GM13977 (cell line): ENCODE measurements at regions not wholly inside any gene's neighbourhood (a gene's known extent, or its start where the extent isn't known, plus 50 kb on each side); places are given as distances from the start of the nearest gene placed in this dataset.

Experiments
- DNase-seq: peaks from one replicate; pipeline ENCODE4 v3.0.0; 2012; ENCODE audit warnings: low spot score
- in situ Hi-C: fragments of 300-500 bp; cut with MboI; formaldehyde crosslinking; loops from one replicate; pipeline ENCODE4 v1.12.0; 2022; ENCODE audit warnings: low sequenced_read_pairs, low pct_unique_long_range_greater_than_20kb, mixed read lengths, inconsistent platforms; ENCODE audit not compliant: unreplicated experiment
- TF ChIP-seq, protein P1 (sequence below): IDR thresholded peaks from 2 replicates; pipeline ENCODE4 v1.5.1; 2012; ENCODE audit warnings: mild to moderate bottlenecking, control low read depth; ENCODE audit not compliant: insufficient read depth; ENCODE audit errors: extremely low read depth, missing control alignments

DNA sequence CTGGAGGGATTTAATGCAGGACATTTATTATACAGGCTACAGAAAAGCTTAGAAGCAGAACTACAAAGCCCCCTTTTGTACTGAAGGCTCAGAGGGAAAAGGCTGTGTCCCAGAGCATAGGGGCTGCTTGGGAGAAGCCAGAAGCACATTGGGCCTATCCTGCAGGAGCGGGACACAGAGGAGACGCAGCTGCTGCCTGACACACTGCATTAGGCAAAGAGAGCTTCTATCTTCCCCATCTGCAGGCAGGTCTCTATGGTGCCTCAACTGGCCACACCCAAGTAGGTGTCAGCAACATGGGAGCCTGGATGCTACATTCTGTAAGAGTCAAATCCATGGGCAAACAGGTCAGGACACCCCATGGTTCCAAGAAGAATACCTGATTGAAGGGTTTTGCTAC lies 595.9 kb downstream of the AJAP1 start:
- no peak for DNase-seq
- in situ Hi-C loops = no loop called here
- TF ChIP-seq, protein P1, sequence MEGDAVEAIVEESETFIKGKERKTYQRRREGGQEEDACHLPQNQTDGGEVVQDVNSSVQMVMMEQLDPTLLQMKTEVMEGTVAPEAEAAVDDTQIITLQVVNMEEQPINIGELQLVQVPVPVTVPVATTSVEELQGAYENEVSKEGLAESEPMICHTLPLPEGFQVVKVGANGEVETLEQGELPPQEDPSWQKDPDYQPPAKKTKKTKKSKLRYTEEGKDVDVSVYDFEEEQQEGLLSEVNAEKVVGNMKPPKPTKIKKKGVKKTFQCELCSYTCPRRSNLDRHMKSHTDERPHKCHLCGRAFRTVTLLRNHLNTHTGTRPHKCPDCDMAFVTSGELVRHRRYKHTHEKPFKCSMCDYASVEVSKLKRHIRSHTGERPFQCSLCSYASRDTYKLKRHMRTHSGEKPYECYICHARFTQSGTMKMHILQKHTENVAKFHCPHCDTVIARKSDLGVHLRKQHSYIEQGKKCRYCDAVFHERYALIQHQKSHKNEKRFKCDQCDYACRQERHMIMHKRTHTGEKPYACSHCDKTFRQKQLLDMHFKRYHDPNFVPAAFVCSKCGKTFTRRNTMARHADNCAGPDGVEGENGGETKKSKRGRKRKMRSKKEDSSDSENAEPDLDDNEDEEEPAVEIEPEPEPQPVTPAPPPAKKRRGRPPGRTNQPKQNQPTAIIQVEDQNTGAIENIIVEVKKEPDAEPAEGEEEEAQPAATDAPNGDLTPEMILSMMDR = no peak

DNA sequence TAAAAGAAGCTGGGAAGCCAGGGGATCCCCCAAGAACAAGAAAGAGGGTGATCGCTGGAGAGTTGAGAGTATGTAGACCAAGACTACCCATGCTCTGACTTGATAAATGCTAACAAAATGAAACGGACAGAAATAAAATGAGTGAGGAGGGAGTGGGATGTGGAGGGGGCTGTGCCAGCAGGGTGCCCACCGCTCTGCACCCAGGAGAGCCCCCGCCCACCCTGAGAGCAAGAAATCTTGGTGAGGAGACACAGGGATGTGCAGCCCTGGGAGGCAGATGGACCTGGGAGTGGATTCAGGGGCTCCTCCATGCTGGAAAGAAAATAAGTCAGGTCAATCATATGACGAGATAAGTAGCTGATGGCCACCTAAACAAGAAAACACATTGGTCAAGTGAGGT lies 590.9 kb downstream of the AJAP1 start:
- TF ChIP-seq, protein P1 = no peak
- no peak for DNase-seq
- in situ Hi-C loops = no loop called here

DNA sequence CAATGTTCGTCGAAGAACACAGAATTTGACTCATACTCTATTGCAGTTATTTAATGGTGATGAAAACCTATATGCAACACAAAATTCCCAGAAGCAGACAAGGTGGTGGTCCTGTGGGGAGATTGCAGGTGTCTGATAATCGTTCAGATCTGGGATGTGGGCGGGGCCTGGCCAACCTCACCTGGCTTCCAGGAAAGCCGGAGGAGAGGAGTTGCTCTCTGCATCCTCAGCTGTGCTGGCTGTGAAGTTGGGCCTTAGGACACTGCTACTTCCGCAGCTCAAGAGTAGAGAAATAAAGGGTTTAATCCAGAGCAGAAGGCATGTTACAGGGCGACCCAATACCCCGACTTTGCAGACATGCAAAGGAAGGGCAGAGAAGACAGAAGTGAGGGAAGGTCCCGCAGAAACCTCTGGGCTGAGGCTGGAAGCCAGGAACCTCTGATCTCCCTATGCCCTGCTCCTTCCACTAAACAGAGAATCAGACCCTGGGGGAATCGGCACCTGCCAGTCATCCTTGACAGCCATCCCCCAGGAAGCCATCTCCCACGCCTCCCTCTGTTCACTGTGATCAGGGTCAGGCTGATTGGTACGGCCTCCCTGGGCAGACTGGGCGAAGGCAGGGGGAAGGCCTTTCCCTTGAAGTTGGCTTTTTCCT lies 590.3 kb downstream of the AJAP1 start:
- TF ChIP-seq, protein P1 = no peak
- in situ Hi-C loops = no loop called here
- no peak for DNase-seq

DNA sequence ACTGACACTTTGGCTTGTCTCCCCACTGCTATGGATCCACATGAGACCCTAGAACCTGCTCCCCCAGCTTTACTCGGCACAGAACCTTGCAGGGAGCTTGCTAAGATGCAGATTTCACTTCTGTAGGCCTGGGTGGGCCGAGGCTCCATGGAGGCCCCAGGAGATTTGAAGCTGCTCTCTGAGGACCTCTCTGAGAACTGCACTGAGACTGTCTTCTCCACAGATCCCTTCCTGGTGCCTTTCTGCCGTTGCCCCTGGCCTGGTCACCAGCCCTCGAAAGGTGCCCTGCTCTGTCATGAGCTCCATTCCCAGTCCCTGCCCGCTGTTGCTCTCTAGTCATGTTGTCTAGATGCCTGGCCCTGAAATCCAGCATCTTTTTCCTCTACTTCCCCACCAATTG lies 588.4 kb downstream of the AJAP1 start:
- TF ChIP-seq, protein P1 = no peak
- in situ Hi-C loops = no loop called here
- no peak for DNase-seq

DNA sequence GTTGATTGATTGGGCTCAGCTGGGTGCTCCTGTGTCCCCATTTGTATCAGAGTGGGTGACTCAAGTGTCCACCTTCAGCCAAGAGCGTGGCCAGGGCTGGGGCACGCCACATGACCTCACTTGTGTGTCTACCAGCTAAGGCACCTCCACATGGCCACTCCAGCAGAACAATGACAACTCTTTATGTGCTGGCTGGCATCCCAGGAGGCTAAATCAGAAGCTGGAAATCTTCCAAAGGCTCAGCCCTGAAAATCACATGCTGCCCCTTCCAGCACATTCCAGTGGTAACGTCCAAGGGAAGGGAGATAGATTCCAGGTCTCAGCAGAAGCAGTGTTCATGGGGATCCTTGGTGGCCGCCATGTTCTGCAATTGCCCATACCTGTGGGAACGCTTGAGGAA lies 585.5 kb downstream of the AJAP1 start:
- in situ Hi-C loops = no loop called here
- no peak for DNase-seq
- TF ChIP-seq, protein P1 = no peak

DNA sequence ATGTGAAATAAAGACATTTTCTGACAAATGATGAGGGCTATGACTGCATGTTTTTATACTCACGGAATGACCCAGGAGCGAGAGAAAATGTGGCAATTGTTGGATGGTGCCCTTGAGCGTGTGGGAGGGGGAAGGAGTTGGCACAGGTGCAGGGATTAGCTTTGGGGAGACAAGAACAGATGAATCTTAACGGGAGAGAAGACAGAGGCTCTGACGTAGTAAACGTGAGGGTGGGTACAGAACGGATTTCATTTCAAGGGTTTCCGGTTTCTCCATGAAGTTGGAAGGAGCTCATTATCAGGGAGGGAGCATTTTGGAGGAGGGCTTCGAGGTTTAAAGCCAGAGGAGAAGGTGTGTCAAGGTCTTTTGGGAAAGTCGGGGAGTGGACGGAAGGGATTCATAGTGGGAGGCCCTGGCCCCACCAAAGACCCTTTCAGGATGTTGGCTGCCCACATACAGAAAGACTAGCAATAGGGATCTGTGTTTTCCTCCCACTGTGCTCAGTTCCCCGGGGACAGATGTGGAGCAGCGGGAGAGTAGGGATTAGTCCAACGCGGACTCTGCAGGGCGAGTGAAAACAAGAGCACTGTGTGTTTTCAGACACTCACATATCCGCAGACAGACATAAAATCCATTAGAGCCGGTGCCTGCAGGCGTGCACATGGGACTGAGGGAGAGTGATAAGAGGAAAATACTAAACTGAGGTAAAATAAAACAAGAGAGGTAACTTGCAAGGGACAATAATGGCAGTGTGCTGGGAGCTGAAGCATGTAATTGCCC lies 584.1 kb downstream of the AJAP1 start:
- TF ChIP-seq, protein P1 = no peak
- DNase-seq = no peak
- in situ Hi-C loops = no loop called here
